A549 (cell line): ENCODE measurements at regions not wholly inside any gene's neighbourhood (a gene's known extent, or its start where the extent isn't known, plus 50 kb on each side); places are given as distances from the start of the nearest gene placed in this dataset.

ENCODE experiments used
- EP300 ChIP-seq, 2 experiments: fragments of >200 bp; sonication (Bioruptor Twin); formaldehyde crosslinking; IDR thresholded peaks; 2 replicates in 1 of 2; 3 replicates in 1 of 2; pipeline ENCODE4 v1.6.1; 2016 to 2017
- JUNB ChIP-seq: fragments of >200 bp; sonication (Bioruptor Twin); formaldehyde crosslinking; IDR thresholded peaks from 2 replicates; pipeline ENCODE4 v1.6.1; 2016
- KDM5A ChIP-seq: fragments of 200-600 bp; sonication (generic); IDR thresholded peaks from 2 replicates; pipeline ENCODE4 v1.6.1; 2016; ENCODE audit warnings: antibody characterized with exemption, mild to moderate bottlenecking
- NPAS2 ChIP-seq: fragments of 250-450 bp; sonication (Bioruptor Pico); IDR thresholded peaks from 2 replicates; pipeline ENCODE4 v1.8.0; 2022; ENCODE audit warnings: mild to moderate bottlenecking, moderate library complexity, borderline replicate concordance
- NR3C1 ChIP-seq: fragments of >200 bp; sonication (Bioruptor Twin); formaldehyde crosslinking; IDR thresholded peaks from 3 replicates; pipeline ENCODE4 v1.6.1; 2017
- POLR2A ChIP-seq: IDR thresholded peaks from 2 replicates; pipeline ENCODE4 v1.6.1; 2012; ENCODE audit warnings: mild to moderate bottlenecking, low read length
- USF2 ChIP-seq: fragments of 450-650 bp; IDR thresholded peaks from 2 replicates; pipeline ENCODE4 v1.6.1; 2014; ENCODE audit warnings: antibody characterized with exemption
- TF ChIP-seq, protein P1 (sequence below): fragments of >200 bp; sonication (Bioruptor Twin); formaldehyde crosslinking; IDR thresholded peaks from 3 replicates; pipeline ENCODE4 v1.5.1; 2016
- TF ChIP-seq, protein P2 (sequence below): fragments of 200-600 bp; sonication (generic); IDR thresholded peaks from 2 replicates; pipeline ENCODE4 v1.6.1; 2016; ENCODE audit warnings: antibody characterized with exemption, mild to moderate bottlenecking, moderate library complexity
- TF ChIP-seq, protein P3 (sequence below): IDR thresholded peaks from 2 replicates; pipeline ENCODE4 v1.6.1; 2012

DNA sequence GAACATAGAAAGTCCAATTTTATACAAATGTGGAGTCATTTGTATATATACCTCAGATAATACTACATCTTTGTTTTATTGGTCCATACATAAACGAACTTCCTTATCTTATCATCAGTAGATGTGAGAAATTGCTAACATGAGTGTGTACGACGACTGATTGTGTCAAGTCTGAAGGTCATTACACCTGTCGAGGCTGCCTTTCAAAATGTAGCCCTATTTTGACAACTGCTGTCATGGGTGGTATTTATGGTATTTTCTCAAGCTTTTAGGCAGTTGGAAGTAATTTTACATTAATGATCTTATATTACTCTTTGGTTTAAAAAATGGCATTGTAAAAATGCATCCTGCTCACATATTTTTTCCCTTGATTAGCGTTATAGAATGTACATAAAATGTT, 183.7 kb upstream of the DNAJC19 start:
- TF ChIP-seq, protein P1, sequence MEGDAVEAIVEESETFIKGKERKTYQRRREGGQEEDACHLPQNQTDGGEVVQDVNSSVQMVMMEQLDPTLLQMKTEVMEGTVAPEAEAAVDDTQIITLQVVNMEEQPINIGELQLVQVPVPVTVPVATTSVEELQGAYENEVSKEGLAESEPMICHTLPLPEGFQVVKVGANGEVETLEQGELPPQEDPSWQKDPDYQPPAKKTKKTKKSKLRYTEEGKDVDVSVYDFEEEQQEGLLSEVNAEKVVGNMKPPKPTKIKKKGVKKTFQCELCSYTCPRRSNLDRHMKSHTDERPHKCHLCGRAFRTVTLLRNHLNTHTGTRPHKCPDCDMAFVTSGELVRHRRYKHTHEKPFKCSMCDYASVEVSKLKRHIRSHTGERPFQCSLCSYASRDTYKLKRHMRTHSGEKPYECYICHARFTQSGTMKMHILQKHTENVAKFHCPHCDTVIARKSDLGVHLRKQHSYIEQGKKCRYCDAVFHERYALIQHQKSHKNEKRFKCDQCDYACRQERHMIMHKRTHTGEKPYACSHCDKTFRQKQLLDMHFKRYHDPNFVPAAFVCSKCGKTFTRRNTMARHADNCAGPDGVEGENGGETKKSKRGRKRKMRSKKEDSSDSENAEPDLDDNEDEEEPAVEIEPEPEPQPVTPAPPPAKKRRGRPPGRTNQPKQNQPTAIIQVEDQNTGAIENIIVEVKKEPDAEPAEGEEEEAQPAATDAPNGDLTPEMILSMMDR: no peak
- TF ChIP-seq NR3C1: no peak
- TF ChIP-seq EP300 (IDR thresholded peaks at IDR 0.05): no peak
- TF ChIP-seq, protein P2, sequence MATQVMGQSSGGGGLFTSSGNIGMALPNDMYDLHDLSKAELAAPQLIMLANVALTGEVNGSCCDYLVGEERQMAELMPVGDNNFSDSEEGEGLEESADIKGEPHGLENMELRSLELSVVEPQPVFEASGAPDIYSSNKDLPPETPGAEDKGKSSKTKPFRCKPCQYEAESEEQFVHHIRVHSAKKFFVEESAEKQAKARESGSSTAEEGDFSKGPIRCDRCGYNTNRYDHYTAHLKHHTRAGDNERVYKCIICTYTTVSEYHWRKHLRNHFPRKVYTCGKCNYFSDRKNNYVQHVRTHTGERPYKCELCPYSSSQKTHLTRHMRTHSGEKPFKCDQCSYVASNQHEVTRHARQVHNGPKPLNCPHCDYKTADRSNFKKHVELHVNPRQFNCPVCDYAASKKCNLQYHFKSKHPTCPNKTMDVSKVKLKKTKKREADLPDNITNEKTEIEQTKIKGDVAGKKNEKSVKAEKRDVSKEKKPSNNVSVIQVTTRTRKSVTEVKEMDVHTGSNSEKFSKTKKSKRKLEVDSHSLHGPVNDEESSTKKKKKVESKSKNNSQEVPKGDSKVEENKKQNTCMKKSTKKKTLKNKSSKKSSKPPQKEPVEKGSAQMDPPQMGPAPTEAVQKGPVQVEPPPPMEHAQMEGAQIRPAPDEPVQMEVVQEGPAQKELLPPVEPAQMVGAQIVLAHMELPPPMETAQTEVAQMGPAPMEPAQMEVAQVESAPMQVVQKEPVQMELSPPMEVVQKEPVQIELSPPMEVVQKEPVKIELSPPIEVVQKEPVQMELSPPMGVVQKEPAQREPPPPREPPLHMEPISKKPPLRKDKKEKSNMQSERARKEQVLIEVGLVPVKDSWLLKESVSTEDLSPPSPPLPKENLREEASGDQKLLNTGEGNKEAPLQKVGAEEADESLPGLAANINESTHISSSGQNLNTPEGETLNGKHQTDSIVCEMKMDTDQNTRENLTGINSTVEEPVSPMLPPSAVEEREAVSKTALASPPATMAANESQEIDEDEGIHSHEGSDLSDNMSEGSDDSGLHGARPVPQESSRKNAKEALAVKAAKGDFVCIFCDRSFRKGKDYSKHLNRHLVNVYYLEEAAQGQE: no peak
- no peak for TF ChIP-seq USF2
- TF ChIP-seq POLR2A: no peak
- no peak for TF ChIP-seq JUNB
- no peak for TF ChIP-seq NPAS2 (CRISPR knock-in tag)
- TF ChIP-seq, protein P3, sequence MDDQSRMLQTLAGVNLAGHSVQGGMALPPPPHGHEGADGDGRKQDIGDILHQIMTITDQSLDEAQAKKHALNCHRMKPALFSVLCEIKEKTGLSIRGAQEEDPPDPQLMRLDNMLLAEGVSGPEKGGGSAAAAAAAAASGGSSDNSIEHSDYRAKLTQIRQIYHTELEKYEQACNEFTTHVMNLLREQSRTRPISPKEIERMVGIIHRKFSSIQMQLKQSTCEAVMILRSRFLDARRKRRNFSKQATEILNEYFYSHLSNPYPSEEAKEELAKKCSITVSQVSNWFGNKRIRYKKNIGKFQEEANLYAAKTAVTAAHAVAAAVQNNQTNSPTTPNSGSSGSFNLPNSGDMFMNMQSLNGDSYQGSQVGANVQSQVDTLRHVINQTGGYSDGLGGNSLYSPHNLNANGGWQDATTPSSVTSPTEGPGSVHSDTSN: no peak
- TF ChIP-seq KDM5A: no peak
